ENCODE measurements at regions not wholly inside any gene's neighbourhood (a gene's known extent, or its start where the extent isn't known, plus 50 kb on each side); places are given as distances from the start of the nearest gene placed in this dataset.

- no peak for TF ChIP-seq CTCF (IDR thresholded peaks at IDR 0.05)
- H3K27ac Mint-ChIP-seq: no peak overlapping the region
- peaks cover 0 to 7% of the 10 kb centered on the region in 2 experiments for H3K9me3 ChIP-seq (ENCODE audit: control insufficient read depth in 1 of 2, insufficient read depth in 1 of 2, low read length in 2 of 2)
- ChIA-PET POLR2A (no interaction called here), CTCF (no interaction called here)
- ATAC-seq (ENCODE audit: poor library complexity) (no peak), DNase-seq (no peak)
- no peaks in the 10 kb centered on the region for H3K36me3 Mint-ChIP-seq (ENCODE audit: low read depth)
- no peaks in the 10 kb centered on the region for H3K9me3 Mint-ChIP-seq
- no peaks in the 10 kb centered on the region for H3K4me1 ChIP-seq (ENCODE audit: insufficient read depth, low read length)
- peaks cover 27% of the 10 kb centered on the region for H3K27me3 Mint-ChIP-seq
- intact Hi-C loops (cut with DNase I, micrococcal nuclease): no loop called here
- no peak overlapping the region for H3K4me3 ChIP-seq (ENCODE audit: low read length)
- H3K4me1 Mint-ChIP-seq (ENCODE audit: low read depth): no peaks in the 10 kb centered on the region
- no peaks in the 10 kb centered on the region for H3K27me3 ChIP-seq (ENCODE audit: control insufficient read depth in 1 of 2, insufficient read depth in 2 of 2, low read length in 2 of 2)
- no peaks in the 10 kb centered on the region for H3K36me3 ChIP-seq (ENCODE audit: insufficient read depth, low read length)
- no peak overlapping the region for H3K27ac ChIP-seq (ENCODE audit: low read depth in 1 of 2, low read length in 2 of 2)
- no peak overlapping the region for H3K4me3 Mint-ChIP-seq
Observed at GRCh38 chr13:111461445-111462149, 141.2 kb downstream of the TEX29 start.

- Histone ChIP-seq H3K9me3 (ENCODE audit: control insufficient read depth in 1 of 2, insufficient read depth in 1 of 2, low read length in 2 of 2) (peaks cover 0 to 7% of the 10 kb centered on the region in 2 experiments), H3K27me3 (ENCODE audit: control insufficient read depth in 1 of 2, insufficient read depth in 2 of 2, low read length in 2 of 2) (no peaks in the 10 kb centered on the region), H3K4me3 (ENCODE audit: low read length) (no peak overlapping the region), H3K4me1 (ENCODE audit: insufficient read depth, low read length) (no peaks in the 10 kb centered on the region), H3K27ac (ENCODE audit: low read depth in 1 of 2, low read length in 2 of 2) (no peak overlapping the region), H3K36me3 (ENCODE audit: insufficient read depth, low read length) (no peaks in the 10 kb centered on the region)
- no peaks in the 10 kb centered on the region for H3K36me3 Mint-ChIP-seq (ENCODE audit: low read depth)
- POLR2A ChIA-PET: no interaction called here
- H3K27me3 Mint-ChIP-seq: peaks cover 34% of the 10 kb centered on the region
- CTCF ChIA-PET: no interaction called here
- no peaks in the 10 kb centered on the region for H3K9me3 Mint-ChIP-seq
- TF ChIP-seq CTCF (IDR thresholded peaks at IDR 0.05): no peak
- ATAC-seq (ENCODE audit: poor library complexity): no peak
- intact Hi-C loops (cut with DNase I, micrococcal nuclease): no loop called here
- H3K4me1 Mint-ChIP-seq (ENCODE audit: low read depth): no peaks in the 10 kb centered on the region
- no peak overlapping the region for H3K27ac Mint-ChIP-seq
- H3K4me3 Mint-ChIP-seq: no peak overlapping the region
- no peak for DNase-seq
Observed at GRCh38 chr13:111462221-111462764, 141.9 kb downstream of the TEX29 start.

- no peak for TF ChIP-seq CTCF (IDR thresholded peaks at IDR 0.05)
- H3K9me3 ChIP-seq (ENCODE audit: control insufficient read depth in 1 of 2, insufficient read depth in 1 of 2, low read length in 2 of 2): peaks cover 0 to 4% of the 10 kb centered on the region in 2 experiments
- H3K27me3 ChIP-seq (ENCODE audit: control insufficient read depth in 1 of 2, insufficient read depth in 2 of 2, low read length in 2 of 2): peaks cover 0 to 2% of the 10 kb centered on the region in 2 experiments
- peaks cover 39% of the 10 kb centered on the region for H3K27me3 Mint-ChIP-seq
- H3K36me3 Mint-ChIP-seq (ENCODE audit: low read depth): no peaks in the 10 kb centered on the region
- H3K27ac ChIP-seq (ENCODE audit: low read depth in 1 of 2, low read length in 2 of 2): no peak overlapping the region
- ATAC-seq (ENCODE audit: poor library complexity) (no peak), DNase-seq (no peak)
- H3K36me3 ChIP-seq (ENCODE audit: insufficient read depth, low read length): no peaks in the 10 kb centered on the region
- intact Hi-C loops (cut with DNase I, micrococcal nuclease): no loop called here
- no peak overlapping the region for H3K27ac Mint-ChIP-seq
- H3K4me1 ChIP-seq (ENCODE audit: insufficient read depth, low read length): no peaks in the 10 kb centered on the region
- H3K4me1 Mint-ChIP-seq (ENCODE audit: low read depth): no peaks in the 10 kb centered on the region
- ChIA-PET POLR2A (no interaction called here), CTCF (no interaction called here)
- no peak overlapping the region for H3K4me3 Mint-ChIP-seq
- no peaks in the 10 kb centered on the region for H3K9me3 Mint-ChIP-seq
- no peak overlapping the region for H3K4me3 ChIP-seq (ENCODE audit: low read length)
Observed at GRCh38 chr13:111462944-111463343, 142.5 kb downstream of the TEX29 start.

Measured in CD4-positive, alpha-beta T cell (primary cell).